Suprapubic skin (tissue), 4 donors: ENCODE measurements at regions not wholly inside any gene's neighbourhood (a gene's known extent, or its start where the extent isn't known, plus 50 kb on each side); places are given as distances from the start of the nearest gene placed in this dataset.

Experiments
- EP300 ChIP-seq: sonication (generic); formaldehyde crosslinking; IDR thresholded peaks from one replicate; pipeline ENCODE4 v1.6.1; 2017; ENCODE audit warnings: antibody characterized with exemption
- POLR2A ChIP-seq, 2 donors: fragments of 450-650 bp; IDR thresholded peaks; one replicate each; pipeline ENCODE4 v1.6.1; 2017; ENCODE audit warnings: antibody characterized with exemption in 2 of 2, mild to moderate bottlenecking in 2 of 2, moderate library complexity in 2 of 2
- POLR2AphosphoS5 ChIP-seq, 3 donors: sonication (generic); formaldehyde crosslinking; IDR thresholded peaks; one replicate each; pipeline ENCODE4 v1.6.1; 2017; ENCODE audit warnings: antibody characterized with exemption in 3 of 3
- TF ChIP-seq, protein P1 (sequence below), 2 donors: fragments of 200-600 bp in 1 of 2; fragments of 450-650 bp in 1 of 2; sonication (generic) in 1 of 2; IDR thresholded peaks; one replicate each; pipeline ENCODE4 v1.5.1; 2016 to 2019; ENCODE audit warnings: antibody characterized with exemption in 2 of 2, mild to moderate bottlenecking in 1 of 2, moderate library complexity in 1 of 2

DNA sequence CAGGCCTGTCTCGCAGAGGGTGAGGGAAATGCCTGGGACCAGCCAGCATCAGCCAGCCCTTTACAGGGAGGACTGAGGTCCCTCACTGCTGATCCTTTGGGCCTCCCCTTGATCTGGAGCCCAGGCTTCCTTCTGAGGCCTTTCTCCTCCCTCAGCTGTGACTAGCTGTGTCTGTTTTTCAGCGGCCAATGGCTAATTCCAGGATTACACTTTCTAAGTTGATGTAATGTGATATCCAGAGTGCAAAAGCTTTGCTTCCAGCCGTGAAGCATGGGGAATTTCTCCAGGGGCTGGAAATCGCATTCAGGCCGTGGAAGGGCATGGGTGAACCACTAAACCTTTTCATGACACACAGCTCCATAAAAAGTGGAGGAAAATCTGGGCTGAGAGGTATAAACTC, 157.6 kb downstream of the SHQ1 start:
- TF ChIP-seq POLR2A (IDR thresholded peaks at IDR 0.05) = no peak
- no peak for TF ChIP-seq POLR2AphosphoS5 (IDR thresholded peaks at IDR 0.05)
- TF ChIP-seq, protein P1, sequence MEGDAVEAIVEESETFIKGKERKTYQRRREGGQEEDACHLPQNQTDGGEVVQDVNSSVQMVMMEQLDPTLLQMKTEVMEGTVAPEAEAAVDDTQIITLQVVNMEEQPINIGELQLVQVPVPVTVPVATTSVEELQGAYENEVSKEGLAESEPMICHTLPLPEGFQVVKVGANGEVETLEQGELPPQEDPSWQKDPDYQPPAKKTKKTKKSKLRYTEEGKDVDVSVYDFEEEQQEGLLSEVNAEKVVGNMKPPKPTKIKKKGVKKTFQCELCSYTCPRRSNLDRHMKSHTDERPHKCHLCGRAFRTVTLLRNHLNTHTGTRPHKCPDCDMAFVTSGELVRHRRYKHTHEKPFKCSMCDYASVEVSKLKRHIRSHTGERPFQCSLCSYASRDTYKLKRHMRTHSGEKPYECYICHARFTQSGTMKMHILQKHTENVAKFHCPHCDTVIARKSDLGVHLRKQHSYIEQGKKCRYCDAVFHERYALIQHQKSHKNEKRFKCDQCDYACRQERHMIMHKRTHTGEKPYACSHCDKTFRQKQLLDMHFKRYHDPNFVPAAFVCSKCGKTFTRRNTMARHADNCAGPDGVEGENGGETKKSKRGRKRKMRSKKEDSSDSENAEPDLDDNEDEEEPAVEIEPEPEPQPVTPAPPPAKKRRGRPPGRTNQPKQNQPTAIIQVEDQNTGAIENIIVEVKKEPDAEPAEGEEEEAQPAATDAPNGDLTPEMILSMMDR (IDR thresholded peaks at IDR 0.05) = no peak
- no peak for TF ChIP-seq EP300
